Ishikawa (cell line): ENCODE measurements at regions not wholly inside any gene's neighbourhood (a gene's known extent, or its start where the extent isn't known, plus 50 kb on each side); places are given as distances from the start of the nearest gene placed in this dataset.

Experiments
- EP300 ChIP-seq: IDR thresholded peaks from 2 replicates; pipeline ENCODE4 v1.6.1; 2012; ENCODE audit warnings: borderline replicate concordance
- USF1 ChIP-seq: IDR thresholded peaks from 2 replicates; pipeline ENCODE4 v1.6.1; 2012

GRCh38 chr6:135692426-135692825 is 159.1 kb upstream of the PDE7B start:
- no peak for TF ChIP-seq USF1
- TF ChIP-seq EP300 = no peak
